GM21360 (cell line): ENCODE measurements at regions not wholly inside any gene's neighbourhood (a gene's known extent, or its start where the extent isn't known, plus 50 kb on each side); places are given as distances from the start of the nearest gene placed in this dataset.
A peak's percentile ranks its signal among the peaks of the same experiment; 100 is the strongest.

Experiments used
- ATAC-seq: cut with Tn5 transposase; IDR thresholded peaks from one replicate; pipeline ENCODE4 v1.9.1; 2021; ENCODE audit warnings: mild to moderate bottlenecking, moderate library complexity; ENCODE audit not compliant: unreplicated experiment

DNA sequence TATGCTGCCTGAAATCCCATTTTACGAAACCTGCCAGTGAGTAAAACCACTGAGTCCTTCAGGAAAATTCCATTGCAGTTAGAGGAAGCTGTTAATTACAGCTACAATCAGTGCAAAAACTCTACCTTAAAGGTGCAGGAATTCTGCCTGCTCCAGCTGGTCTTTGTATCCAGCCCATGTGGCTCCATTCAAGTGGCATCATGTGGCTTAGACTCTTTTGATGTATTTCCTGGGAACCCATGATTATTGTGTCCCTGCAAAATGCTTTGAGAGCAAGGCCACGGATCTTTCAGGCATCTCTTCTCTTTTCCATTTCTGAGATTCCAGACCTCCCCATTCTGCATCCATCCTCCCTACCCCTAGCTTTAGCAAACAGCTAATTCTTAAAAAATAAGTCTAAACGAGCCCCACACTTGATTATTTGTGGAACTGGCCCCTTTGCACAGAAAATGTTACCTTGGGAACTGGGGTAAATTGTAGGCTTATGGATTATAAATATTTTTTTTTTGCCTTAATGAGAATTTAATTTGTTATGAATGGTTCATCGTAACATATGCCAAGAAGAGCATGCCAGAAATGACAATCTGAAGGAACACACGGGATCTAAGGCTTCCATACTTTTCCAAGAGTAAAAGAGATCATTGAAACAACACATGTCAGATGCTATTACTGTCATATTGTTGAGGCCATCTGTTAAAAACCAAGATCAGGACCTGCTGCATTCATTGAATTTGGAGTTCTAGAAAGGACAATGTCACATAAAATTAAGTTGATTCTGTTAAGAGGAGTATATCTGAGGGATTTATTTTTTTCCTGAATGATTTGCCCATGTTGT lies 144.6 kb downstream of the TPH2 start:
- ATAC-seq, result no peak

DNA sequence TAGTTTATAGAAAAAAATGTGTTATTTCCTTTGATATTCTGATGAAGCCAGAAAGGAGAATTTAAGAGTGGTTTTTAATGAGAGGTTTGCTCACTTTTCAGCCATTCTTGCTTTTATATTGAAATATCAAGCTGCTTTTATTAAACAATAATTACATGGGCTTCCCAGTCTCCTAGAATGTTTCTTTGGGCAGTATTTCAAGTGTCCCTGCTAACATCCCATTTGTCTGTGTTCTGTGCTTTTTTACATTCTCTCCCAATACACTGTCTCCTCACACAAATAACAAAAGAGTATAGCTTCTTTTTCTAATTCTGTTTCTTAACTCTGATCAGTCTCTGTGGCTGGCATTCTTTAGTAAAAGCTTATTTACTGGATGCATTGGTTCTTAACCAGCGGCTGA lies 145.4 kb downstream of the TPH2 start:
- no peak for ATAC-seq

DNA sequence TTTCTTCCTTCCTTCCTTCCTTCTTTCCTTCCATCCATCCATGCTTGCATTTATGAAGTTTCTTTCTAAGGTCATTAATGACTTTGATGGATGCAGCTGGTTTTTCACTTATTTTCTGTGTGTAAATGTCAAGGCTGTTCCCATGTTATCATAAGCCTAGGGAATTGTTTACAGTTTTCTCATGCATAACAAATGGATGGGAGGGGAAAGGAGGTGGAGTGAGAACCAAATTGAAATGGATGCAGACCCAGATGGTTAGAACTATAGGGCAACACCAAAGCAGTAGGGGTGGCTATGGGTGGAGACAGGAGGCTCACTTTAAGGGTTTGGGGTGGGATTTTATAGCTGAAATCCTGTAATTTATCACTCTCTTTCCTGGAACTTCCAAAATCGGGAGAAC lies 146.2 kb downstream of the TPH2 start:
- no peak for ATAC-seq

DNA sequence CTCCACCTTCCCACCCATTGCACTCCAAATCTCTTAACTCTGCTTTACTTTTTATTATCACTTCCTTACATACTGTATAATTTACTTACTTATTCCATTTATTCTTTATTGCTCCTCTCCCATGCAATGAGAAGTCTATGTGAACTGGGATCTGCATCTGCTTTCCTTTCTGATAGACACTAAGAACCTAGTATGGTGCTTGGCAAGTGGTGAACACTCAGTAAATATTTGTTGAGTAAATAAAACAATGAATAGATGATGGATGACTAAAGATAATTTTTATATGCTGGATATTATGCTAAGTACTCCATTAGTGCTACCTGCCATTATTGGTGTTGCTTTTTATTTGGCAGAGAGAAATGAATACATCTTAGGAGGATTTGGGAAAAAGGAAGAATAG lies 151.0 kb downstream of the TPH2 start:
- ATAC-seq, result no peak

- no peak for ATAC-seq
These were observed 154.8 kb downstream of the TPH2 start for GRCh38 chr12:72093424-72093823.

- ATAC-seq, result no peak
These were observed 155.3 kb downstream of the TPH2 start for GRCh38 chr12:72093930-72094329.

- no peak for ATAC-seq
These were observed 155.8 kb downstream of the TPH2 start for GRCh38 chr12:72094490-72094889.

- no peak for ATAC-seq
These were observed 156.4 kb downstream of the TPH2 start for GRCh38 chr12:72095025-72095424.

GRCh38 chr12:72098622-72099021 lies 160.0 kb downstream of the TPH2 start:
- no peak for ATAC-seq

DNA sequence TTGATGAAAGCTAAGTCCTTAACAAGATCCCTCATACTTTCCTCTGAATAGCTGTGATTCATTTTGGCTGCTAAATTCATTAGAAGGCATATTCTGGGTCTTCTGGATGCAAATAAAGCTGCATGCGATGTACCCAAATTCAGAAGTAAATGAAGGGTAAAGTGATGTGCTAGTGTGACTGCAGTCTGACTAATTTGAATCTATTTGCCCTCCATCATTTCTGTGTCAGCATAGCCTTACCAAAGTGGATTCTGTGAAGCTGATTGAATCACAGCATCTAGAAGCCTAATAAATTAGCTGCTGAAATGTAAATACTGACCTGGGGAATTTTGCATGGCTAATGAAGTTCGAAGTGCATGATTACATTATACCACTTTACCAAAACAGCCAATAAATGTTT lies 162.2 kb downstream of the TPH2 start:
- no peak for ATAC-seq

- ATAC-seq, result no peak
These were observed 163.5 kb downstream of the TPH2 start for GRCh38 chr12:72102150-72102549.

DNA sequence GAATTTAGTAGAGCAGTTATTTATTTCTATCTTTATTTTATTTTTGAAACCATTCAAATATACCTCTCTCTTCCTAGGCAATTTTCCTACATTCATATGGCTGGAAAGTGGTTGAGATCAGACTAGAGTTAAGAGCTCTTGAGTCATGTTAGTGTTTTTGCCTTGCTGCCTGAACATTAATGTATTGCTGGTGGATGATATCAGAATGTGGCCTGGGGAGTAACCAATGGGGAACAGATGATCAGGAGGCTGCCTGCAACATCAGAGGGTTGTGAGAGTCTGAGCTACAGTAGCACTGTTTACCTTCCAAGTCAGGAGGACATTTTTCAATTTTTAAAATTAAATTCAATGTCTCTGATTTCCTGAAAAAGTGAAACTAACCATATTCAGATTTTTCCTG lies 166.3 kb upstream of the TRHDE start:
- ATAC-seq, result no peak

DNA sequence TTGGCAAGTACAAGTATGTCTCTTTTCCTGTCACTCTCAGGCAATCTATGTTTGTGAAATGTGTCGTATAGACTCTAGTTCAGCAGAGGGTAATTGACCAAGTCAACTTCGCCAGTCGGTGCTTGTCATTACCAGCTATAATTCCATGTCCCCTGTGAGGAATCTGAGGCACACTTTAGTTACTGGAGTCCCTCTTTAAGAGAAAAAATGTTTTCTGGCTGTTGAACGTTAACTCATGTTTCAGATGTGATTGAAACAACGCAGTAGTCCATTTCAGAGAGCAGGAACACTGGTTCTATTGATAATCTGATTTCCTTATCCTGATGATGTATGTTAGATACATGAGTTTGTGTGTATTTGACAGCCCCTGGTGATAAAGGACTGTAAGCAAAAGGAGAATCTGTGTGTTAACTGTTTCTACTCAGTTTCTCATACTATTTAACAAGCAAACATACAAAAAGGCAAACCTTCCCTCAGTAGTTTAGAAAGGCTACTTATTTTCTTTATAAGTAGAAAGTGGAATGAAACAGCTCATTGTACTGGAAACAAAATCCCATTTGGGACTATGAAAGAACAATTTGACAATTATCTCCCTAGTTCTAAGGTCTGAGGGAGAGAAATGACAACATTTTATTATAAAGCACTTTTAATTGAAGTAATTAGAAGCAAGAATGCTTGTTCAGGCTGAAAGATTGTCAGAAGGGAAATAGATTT lies 161.1 kb upstream of the TRHDE start:
- no peak for ATAC-seq

DNA sequence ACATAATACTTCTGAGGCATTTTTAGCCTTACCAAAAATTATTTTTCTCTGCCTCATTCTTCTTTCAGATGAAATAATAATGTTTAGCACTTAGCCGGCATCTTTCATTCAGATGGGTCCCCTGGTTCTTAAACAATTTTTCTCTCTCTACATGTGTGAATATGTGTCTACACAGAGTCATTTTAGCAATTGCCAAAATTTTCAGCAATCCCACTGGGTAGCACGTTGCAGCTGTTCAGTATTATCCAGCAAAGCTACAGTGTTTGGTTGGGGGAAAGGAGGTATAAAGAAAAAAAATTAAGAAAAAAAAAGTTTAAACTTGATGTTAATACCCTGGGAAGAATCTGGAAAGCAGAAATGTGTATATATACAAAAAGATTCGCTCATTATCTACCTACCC lies 160.5 kb upstream of the TRHDE start:
- ATAC-seq, result no peak

DNA sequence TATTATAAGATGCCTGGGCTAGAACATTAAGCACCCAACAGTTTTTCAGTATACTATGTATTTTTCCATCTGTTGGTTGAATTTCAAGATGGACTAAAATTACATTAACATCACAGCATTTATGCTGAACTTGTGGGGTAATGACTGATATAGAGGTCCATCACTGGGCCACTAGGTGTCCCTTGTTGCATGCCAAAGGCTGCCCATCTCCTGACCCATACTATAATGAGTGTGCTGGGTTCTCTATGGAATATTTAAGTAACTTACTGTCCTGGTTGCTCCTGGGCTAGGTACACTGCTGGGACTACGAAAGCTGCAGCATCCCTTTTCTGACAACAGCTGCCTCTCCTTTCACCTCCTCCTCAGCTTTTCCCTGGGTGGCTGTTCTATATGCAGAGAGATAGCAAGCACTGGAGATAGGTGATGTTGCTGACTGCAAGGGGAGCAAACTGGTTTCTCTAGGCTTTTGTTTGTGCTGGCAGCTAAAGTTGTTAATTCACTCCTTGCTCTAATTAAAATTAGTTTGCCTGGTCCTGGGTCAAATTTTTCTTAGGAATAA lies 138.6 kb upstream of the TRHDE start:
- ATAC-seq, result no peak

GRCh38 chr12:72134246-72135020 lies 137.7 kb upstream of the TRHDE start:
- no peak for ATAC-seq

DNA sequence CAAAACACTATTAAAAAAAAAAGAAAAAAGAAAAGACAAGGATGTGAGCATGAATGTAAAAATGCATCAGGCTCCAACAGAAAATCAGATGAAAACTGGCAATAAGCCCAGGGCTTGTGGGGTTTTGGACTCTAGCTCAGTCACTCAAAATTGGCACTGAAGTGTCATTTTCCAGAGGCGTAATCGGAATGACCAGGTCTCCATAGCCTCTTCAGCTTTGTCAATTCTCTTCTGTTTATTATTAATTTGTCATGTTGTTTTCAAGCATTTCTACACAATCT lies 137.2 kb upstream of the TRHDE start:
- ATAC-seq, result no peak

GRCh38 chr12:72136792-72137191 lies 135.4 kb upstream of the TRHDE start:
- no peak for ATAC-seq

GRCh38 chr12:72139411-72139810 lies 132.8 kb upstream of the TRHDE start:
- no peak for ATAC-seq

- peak; percentile 99 for ATAC-seq
These were observed 130.8 kb upstream of the TRHDE start for GRCh38 chr12:72141381-72141780.

- no peak for ATAC-seq
These were observed 127.6 kb upstream of the TRHDE start for GRCh38 chr12:72144553-72144952.

DNA sequence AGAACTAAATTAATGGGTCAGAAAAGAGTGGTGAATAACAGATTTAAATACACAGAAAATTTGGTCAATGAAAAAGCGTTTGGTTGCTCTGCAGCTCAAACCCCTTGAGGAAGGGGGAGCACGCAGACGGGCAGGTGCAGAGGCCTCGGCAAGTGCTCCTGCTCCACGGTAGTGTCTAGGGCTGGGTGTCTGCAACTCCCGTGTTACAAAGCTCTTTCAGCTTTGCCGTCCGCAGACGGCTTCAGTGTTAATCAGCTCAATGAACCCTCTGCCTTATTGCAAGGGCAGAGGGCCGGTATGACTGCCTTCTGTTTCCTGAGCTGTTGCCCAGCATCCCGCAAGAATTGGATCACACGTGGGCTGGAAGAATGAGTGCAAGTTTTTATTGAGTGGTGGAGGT lies 125.7 kb upstream of the TRHDE start:
- no peak for ATAC-seq
